ENCODE measurements at regions not wholly inside any gene's neighbourhood (a gene's known extent, or its start where the extent isn't known, plus 50 kb on each side); places are given as distances from the start of the nearest gene placed in this dataset.

- Histone ChIP-seq H3F3A (replicated peaks; ENCODE audit: low read depth) (no peaks in the 10 kb centered on the region), H3K9me2 (ENCODE audit: insufficient read depth) (peaks cover 17% of the 10 kb centered on the region), H3K4me1 (ENCODE audit: insufficient read depth) (no peaks in the 10 kb centered on the region), H2AFZ (no peak overlapping the region), H3K79me2 (replicated peaks; ENCODE audit: insufficient read depth) (no peaks in the 10 kb centered on the region), H3K4me2 (no peak overlapping the region), H4K20me1 (replicated peaks; ENCODE audit: insufficient read depth) (no peaks in the 10 kb centered on the region), H3K36me3 (ENCODE audit: insufficient read depth) (no peaks in the 10 kb centered on the region), H3K27ac (ENCODE audit: low read depth) (no peak overlapping the region), H3K4me3 (no peak overlapping the region), H3K27me3 (ENCODE audit: insufficient read depth) (no peaks in the 10 kb centered on the region)
- H3K27me3 Mint-ChIP-seq (ENCODE audit: insufficient read depth, low read depth, poor library complexity), result peaks cover 7% of the 10 kb centered on the region
- H3K4me1 Mint-ChIP-seq, result no peaks in the 10 kb centered on the region
- TF ChIP-seq ZNF114 (CRISPR knock-in tag; IDR thresholded peaks at IDR 0.05) (no peak), CTCF (conservative IDR thresholded peaks at IDR 0.05; ENCODE audit: low read depth in 2 of 2) (no peak), JUNB (IDR thresholded peaks at IDR 0.05; ENCODE audit: unreplicated experiment) (no peak), EZH2 (IDR thresholded peaks at IDR 0.05; ENCODE audit: low read depth, unreplicated experiment) (no peak), ETS1 (IDR thresholded peaks at IDR 0.05) (no peak), ZNF331 (CRISPR knock-in tag; IDR thresholded peaks at IDR 0.05; ENCODE audit: low read depth) (no peak)
- ATAC-seq (no peak), DNase-seq (ENCODE audit: low spot score) (no peak)
- H3K9me3 Mint-ChIP-seq, result no peaks in the 10 kb centered on the region; the same call in 2 of the 3 replicates
- H3K27ac Mint-ChIP-seq, result no peak overlapping the region
- H3K36me3 Mint-ChIP-seq (ENCODE audit: low read depth), result no peaks in the 10 kb centered on the region
- no peak overlapping the region for H3K4me3 Mint-ChIP-seq
These were observed 201.1 kb upstream of the CNR1 start for GRCh38 chr6:88367248-88367647.

- Histone ChIP-seq H3K9me2 (ENCODE audit: insufficient read depth) (peaks cover 19% of the 10 kb centered on the region), H3K79me2 (replicated peaks; ENCODE audit: insufficient read depth) (no peaks in the 10 kb centered on the region), H3K27me3 (ENCODE audit: insufficient read depth) (no peaks in the 10 kb centered on the region), H3K4me2 (no peak overlapping the region), H3K4me1 (ENCODE audit: insufficient read depth) (peaks cover 2% of the 10 kb centered on the region), H2AFZ (no peak overlapping the region), H3K27ac (ENCODE audit: low read depth) (no peak overlapping the region), H3F3A (replicated peaks; ENCODE audit: low read depth) (no peaks in the 10 kb centered on the region), H4K20me1 (replicated peaks; ENCODE audit: insufficient read depth) (no peaks in the 10 kb centered on the region), H3K4me3 (no peak overlapping the region), H3K36me3 (ENCODE audit: insufficient read depth) (no peaks in the 10 kb centered on the region)
- Mint-ChIP-seq H3K9me3 (no peaks in the 10 kb centered on the region; the same call in 2 of the 3 replicates), H3K4me3 (no peak overlapping the region), H3K36me3 (ENCODE audit: low read depth) (no peaks in the 10 kb centered on the region), H3K27ac (no peak overlapping the region), H3K4me1 (peaks cover under 1% of the 10 kb centered on the region; the same call in 1 of the 3 replicates), H3K27me3 (ENCODE audit: insufficient read depth, low read depth, poor library complexity) (peaks cover 7% of the 10 kb centered on the region)
- ATAC-seq (no peak), DNase-seq (ENCODE audit: low spot score) (no peak)
- TF ChIP-seq CTCF (conservative IDR thresholded peaks at IDR 0.05; ENCODE audit: low read depth in 2 of 2), result no peak
- TF ChIP-seq ETS1 (IDR thresholded peaks at IDR 0.05), result no peak
- no peak for TF ChIP-seq EZH2phosphoT487 (IDR thresholded peaks at IDR 0.05; ENCODE audit: unreplicated experiment)
- no peak for TF ChIP-seq EZH2 (IDR thresholded peaks at IDR 0.05; ENCODE audit: low read depth, unreplicated experiment)
- no peak for TF ChIP-seq STAT1 (IDR thresholded peaks at IDR 0.05; ENCODE audit: unreplicated experiment)
- no peak for TF ChIP-seq ZNF462 (CRISPR knock-in tag; IDR thresholded peaks at IDR 0.05)
These were observed 200.5 kb upstream of the CNR1 start for GRCh38 chr6:88366672-88367071.
